GM10266 (cell line): ENCODE measurements at regions not wholly inside any gene's neighbourhood (a gene's known extent, or its start where the extent isn't known, plus 50 kb on each side); places are given as distances from the start of the nearest gene placed in this dataset.
"Not testable (repeated sequence)": the region's sequence is repeated elsewhere in the genome, so short reads cannot be mapped to it uniquely, and the experiment has no call there.

Experiments used
- DNase-seq: peaks from one replicate; pipeline ENCODE4 v3.0.0; 2012; ENCODE audit errors: extremely low spot score
- TF ChIP-seq, protein P1 (sequence below): IDR thresholded peaks from 2 replicates; pipeline ENCODE4 v1.5.1; 2012; ENCODE audit warnings: mild to moderate bottlenecking, low read depth; ENCODE audit not compliant: control insufficient read depth, insufficient read depth; ENCODE audit errors: missing control alignments

DNA sequence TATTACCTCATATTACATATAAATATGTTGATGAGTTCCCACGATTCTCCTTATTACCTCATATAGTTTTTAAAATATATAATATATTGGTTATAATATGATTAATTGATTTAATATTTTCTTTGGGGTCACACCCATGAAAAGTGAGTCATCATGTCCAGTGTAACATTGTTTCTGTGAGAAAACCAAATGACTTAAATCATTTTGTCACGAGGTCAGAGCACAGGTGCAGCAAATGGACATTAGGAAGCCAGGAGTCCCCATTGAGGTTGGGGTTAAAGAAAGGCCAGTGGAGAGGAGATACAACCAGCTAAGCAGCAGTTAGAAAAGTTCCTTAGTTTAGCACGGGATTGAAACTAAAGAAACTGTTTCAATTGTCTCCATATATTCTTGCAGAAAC, 133.9 kb upstream of the RAPGEF2 start:
- DNase-seq = no peak
- TF ChIP-seq, protein P1, sequence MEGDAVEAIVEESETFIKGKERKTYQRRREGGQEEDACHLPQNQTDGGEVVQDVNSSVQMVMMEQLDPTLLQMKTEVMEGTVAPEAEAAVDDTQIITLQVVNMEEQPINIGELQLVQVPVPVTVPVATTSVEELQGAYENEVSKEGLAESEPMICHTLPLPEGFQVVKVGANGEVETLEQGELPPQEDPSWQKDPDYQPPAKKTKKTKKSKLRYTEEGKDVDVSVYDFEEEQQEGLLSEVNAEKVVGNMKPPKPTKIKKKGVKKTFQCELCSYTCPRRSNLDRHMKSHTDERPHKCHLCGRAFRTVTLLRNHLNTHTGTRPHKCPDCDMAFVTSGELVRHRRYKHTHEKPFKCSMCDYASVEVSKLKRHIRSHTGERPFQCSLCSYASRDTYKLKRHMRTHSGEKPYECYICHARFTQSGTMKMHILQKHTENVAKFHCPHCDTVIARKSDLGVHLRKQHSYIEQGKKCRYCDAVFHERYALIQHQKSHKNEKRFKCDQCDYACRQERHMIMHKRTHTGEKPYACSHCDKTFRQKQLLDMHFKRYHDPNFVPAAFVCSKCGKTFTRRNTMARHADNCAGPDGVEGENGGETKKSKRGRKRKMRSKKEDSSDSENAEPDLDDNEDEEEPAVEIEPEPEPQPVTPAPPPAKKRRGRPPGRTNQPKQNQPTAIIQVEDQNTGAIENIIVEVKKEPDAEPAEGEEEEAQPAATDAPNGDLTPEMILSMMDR = no peak

DNA sequence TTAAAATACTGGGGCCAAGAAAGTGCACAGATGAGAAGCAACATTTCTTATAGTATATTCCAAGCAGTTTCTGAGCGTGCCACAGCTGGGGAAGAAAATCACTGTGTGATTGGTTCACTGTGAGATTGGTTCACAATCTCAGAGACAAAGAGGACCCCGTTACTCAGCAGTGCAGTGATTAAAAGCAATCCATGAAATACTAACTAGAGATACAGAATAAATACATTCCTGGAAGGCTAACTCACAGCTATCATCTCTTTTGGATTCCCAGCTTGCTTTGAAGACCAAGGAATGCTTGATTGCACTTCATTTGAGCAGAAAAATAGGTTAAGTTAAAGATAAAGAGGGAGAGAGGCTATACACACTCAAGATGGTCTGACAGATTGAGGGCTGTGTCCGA, 132.1 kb upstream of the RAPGEF2 start:
- TF ChIP-seq, protein P1 = no peak
- DNase-seq = no peak

DNA sequence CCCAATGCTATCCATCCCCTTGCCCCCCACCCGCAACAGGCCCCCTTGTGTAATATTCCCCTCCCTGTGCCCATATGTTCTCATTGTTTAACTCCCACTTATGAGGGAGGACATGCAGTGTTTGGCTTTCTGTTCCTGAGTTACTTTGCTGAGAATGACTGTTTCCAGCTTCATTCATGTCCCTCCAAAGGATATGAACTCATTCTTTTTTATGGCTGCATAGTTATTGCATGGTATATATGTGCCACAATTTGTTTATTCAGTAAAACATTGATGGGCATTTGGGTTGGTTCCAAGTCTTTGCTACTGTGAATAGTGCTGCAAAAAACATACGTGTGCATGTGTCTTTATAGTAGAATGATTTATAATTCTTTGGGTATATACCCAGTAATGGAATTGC, 128.4 kb upstream of the RAPGEF2 start:
- DNase-seq = not testable (repeated sequence)

DNA sequence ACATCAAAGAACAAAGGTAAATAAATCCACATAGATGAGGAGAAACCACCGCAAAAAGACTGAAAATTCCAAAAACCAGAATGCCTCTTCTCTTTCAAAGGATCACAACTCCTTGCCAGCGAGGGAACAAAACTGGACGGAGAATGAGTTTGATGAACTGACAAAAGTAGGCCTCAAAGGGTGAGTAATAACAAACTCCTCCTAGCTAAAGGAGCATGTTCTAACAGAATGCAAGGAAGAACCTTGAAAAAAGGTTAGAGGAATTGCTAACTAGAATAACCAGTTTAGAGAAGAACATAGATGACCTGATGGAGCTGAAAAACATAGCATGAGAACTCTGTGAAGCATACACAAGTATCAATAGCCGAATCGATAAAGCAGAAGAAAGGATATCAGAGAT, 122.2 kb upstream of the RAPGEF2 start:
- not testable (repeated sequence) for DNase-seq

DNA sequence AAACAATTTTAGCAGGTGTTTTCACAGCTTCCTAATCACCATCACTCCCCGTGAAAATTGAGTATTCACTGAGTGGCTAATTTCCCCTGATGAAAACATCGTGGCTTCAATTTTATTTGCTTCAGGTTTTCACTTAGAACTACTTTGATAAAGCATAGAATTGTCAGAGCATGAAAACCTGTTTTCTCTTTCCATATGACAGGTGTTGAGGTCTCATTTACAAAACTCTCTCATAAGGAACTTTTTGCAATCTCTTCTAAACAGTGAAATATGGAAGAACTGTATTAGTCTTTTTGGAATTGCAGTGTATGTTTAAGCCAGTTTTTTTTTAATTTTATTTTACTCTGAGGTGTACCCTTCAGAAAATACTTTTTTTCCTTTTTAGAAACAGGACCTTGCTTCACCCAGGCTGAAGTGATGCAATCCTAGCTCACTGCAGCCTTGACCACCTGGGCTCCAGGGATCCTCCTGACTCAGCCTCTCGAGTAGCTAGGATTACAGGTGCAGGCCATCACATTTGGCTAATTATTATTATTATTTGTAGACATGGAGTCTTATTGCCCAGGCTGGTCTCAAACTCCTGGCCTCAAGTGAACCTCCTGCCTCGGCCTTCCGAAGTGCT, 111.2 kb upstream of the RAPGEF2 start:
- TF ChIP-seq, protein P1 = no peak

DNA sequence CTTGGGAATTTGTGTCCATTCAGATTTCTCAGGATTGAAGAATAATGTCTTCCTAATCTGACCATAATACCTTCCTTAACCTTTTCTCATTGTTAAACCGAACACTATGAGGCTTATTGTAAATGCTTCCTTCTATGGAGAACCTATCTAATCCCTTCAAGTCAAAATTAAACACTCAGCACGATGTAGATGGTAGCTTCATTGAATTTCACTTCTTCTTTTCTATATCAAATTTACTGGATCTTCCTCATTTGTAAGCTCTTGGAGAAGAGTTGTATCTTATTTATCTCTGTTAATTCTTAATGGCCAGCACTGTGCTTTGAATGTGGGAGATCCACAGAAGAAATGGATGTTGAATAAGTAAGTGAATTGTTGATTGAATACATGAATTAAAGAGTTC, 109.0 kb upstream of the RAPGEF2 start:
- TF ChIP-seq, protein P1 = no peak
- DNase-seq = no peak

More for the DNA sequence above, 111.2 kb upstream of the RAPGEF2 start:
- no peak for DNase-seq

DNA sequence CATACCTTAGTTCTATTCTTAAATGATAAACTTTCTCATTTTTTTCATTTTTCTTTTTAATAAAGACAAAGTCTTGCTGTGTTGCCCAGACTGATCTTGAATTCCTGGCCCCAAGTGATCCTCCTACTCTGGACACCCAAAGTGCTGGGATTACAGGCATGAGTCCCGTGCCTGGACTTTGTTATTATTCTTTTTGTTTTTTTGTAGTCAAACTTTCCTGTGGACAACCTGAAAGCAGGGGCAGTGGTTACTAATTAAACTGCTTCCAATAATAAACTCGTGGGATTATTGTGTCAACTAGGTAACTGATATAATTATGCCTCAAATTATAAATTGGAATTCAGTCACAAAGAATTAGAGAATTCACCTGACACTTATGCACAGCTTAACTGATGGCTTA, 107.8 kb upstream of the RAPGEF2 start:
- TF ChIP-seq, protein P1 = no peak
- no peak for DNase-seq

DNA sequence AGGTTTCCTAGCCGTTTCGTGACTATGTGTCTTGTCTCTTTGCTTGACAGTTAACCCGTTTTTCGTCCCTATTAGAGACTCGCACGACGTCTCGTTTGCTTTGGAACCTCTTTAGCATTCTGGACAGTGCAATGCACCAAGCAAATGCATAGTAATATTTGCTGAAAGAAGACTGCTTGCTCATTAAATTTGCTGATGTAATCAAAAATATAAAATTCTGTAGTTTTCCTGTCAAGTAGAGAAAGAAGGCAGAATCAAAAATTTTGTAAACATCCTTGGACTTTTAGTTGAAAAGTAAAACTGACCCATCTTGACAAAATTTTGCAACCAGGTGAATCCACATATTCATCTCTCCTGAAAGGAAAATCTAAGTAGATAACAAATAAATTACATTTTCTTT, 106.9 kb upstream of the RAPGEF2 start:
- DNase-seq = no peak
- TF ChIP-seq, protein P1 = no peak
